H9 (cell line): ENCODE measurements at regions not wholly inside any gene's neighbourhood (a gene's known extent, or its start where the extent isn't known, plus 50 kb on each side); places are given as distances from the start of the nearest gene placed in this dataset.

Source experiments
- DNase-seq: peaks from one replicate; pipeline ENCODE4 v3.0.0-alpha.2; 2017
- H2AFZ ChIP-seq: one replicate; pipeline ENCODE4 v1.6.1; 2013; ENCODE audit warnings: mild to moderate bottlenecking, low read length, control low read depth, moderate library complexity
- H2AK5ac ChIP-seq: 2 replicates; pipeline ENCODE4 v1.6.1; 2013; ENCODE audit warnings: low read length, control low read depth, mixed read lengths; ENCODE audit not compliant: insufficient read length
- H2BK120ac ChIP-seq: one replicate; pipeline ENCODE4 v1.6.1; 2013; ENCODE audit warnings: low read depth, mild to moderate bottlenecking, low read length, control low read depth, inconsistent platforms; ENCODE audit not compliant: poor library complexity, severe bottlenecking
- H2BK12ac ChIP-seq: 2 replicates; pipeline ENCODE4 v1.6.1; 2013; ENCODE audit warnings: low read length, control low read depth, mixed read lengths, low read depth; ENCODE audit not compliant: insufficient read length
- H2BK15ac ChIP-seq: 2 replicates; pipeline ENCODE4 v1.6.1; 2013; ENCODE audit warnings: low read depth, low read length, control low read depth
- H2BK20ac ChIP-seq: one replicate; pipeline ENCODE4 v1.6.1; 2013; ENCODE audit warnings: low read depth, mild to moderate bottlenecking, low read length, control low read depth, inconsistent platforms; ENCODE audit not compliant: poor library complexity, severe bottlenecking
- H2BK5ac ChIP-seq: 2 replicates; pipeline ENCODE4 v1.6.1; 2013; ENCODE audit warnings: low read length, control low read depth, mixed read lengths; ENCODE audit not compliant: insufficient read length
- H3K14ac ChIP-seq: 2 replicates; pipeline ENCODE4 v1.6.1; 2013; ENCODE audit warnings: low read length, control low read depth; ENCODE audit not compliant: insufficient read depth
- H3K18ac ChIP-seq: 2 replicates; pipeline ENCODE4 v1.6.1; 2013; ENCODE audit warnings: low read depth, mild to moderate bottlenecking, mixed read lengths, low read length, control low read depth; ENCODE audit not compliant: insufficient read length
- H3K23ac ChIP-seq: 2 replicates; pipeline ENCODE4 v1.6.1; 2013; ENCODE audit warnings: low read length, control low read depth, mixed read lengths, low read depth; ENCODE audit not compliant: insufficient read length
- H3K23me2 ChIP-seq: 2 replicates; pipeline ENCODE4 v1.6.1; 2013; ENCODE audit warnings: low read depth, mild to moderate bottlenecking, mixed read lengths, low read length, control low read depth; ENCODE audit not compliant: insufficient read length, poor library complexity, severe bottlenecking
- H3K27ac ChIP-seq: 2 replicates; pipeline ENCODE4 v1.5.1; 2013; ENCODE audit warnings: low read length, control low read depth, mixed read lengths, low read depth; ENCODE audit not compliant: insufficient read length
- H3K27me3 ChIP-seq: 2 replicates; pipeline ENCODE4 v1.6.1; 2013; ENCODE audit warnings: low read length, control low read depth, inconsistent platforms; ENCODE audit not compliant: insufficient read depth
- H3K4ac ChIP-seq: 2 replicates; pipeline ENCODE4 v1.6.1; 2013; ENCODE audit warnings: low read depth, mild to moderate bottlenecking, control low read depth, inconsistent platforms, low read length, moderate library complexity
- H3K4me1 ChIP-seq: 2 replicates; pipeline ENCODE4 v1.6.1; 2013; ENCODE audit warnings: low read length, control low read depth, inconsistent platforms; ENCODE audit not compliant: insufficient read depth
- H3K4me2 ChIP-seq: 2 replicates; pipeline ENCODE4 v1.6.1; 2013; ENCODE audit warnings: low read length, control low read depth, mixed read lengths; ENCODE audit not compliant: insufficient read length, insufficient read depth
- H3K56ac ChIP-seq: 2 replicates; pipeline ENCODE4 v1.6.1; 2013; ENCODE audit warnings: low read depth, mild to moderate bottlenecking, mixed read lengths, low read length, control low read depth; ENCODE audit not compliant: insufficient read length
- H3K79me1 ChIP-seq: 2 replicates; pipeline ENCODE4 v1.6.1; 2013; ENCODE audit warnings: low read depth, mild to moderate bottlenecking, moderate library complexity, low read length, control low read depth, inconsistent platforms; ENCODE audit not compliant: insufficient read depth, poor library complexity, severe bottlenecking
- H3K79me2 ChIP-seq: 2 replicates; pipeline ENCODE4 v1.6.1; 2013; ENCODE audit warnings: low read length, control low read depth, inconsistent platforms; ENCODE audit not compliant: insufficient read depth
- H3K9ac ChIP-seq: 2 replicates; pipeline ENCODE4 v1.6.1; 2013; ENCODE audit warnings: low read length, control low read depth, mixed read lengths; ENCODE audit not compliant: insufficient read length; ENCODE audit errors: extremely low read depth
- H3K9me3 ChIP-seq: one replicate; pipeline ENCODE4 v1.6.1; 2013; ENCODE audit warnings: low read depth, low read length, inconsistent platforms; ENCODE audit not compliant: control insufficient read depth
- H3T11ph ChIP-seq: one replicate; pipeline ENCODE4 v1.6.1; 2013; ENCODE audit warnings: mild to moderate bottlenecking, low read length, control low read depth, inconsistent platforms
- H4K20me1 ChIP-seq: one replicate; pipeline ENCODE4 v1.6.1; 2013; ENCODE audit not compliant: control insufficient read depth, insufficient read length, insufficient read depth
- H4K5ac ChIP-seq: 2 replicates; pipeline ENCODE4 v1.6.1; 2013; ENCODE audit warnings: low read depth, mild to moderate bottlenecking, mixed read lengths, low read length, control low read depth; ENCODE audit not compliant: insufficient read length
- H4K8ac ChIP-seq: replicated peaks from 2 replicates; pipeline ENCODE4 v1.6.1; 2013; ENCODE audit warnings: low read length, control low read depth, mixed read lengths, low read depth; ENCODE audit not compliant: insufficient read length
- H4K91ac ChIP-seq: 2 replicates; pipeline ENCODE4 v1.6.1; 2013; ENCODE audit warnings: low read depth, mild to moderate bottlenecking, moderate library complexity, mixed read lengths, low read length, control low read depth; ENCODE audit not compliant: insufficient read length
- H3K27ac Mint-ChIP-seq, 3 experiments: 2 replicates in 2 of 3; 3 replicates in 1 of 3; pipeline ENCODE4 v1.8.0; 2020 to 2021; ENCODE audit warnings: mixed read lengths in 3 of 3, mild to moderate bottlenecking in 1 of 3, moderate library complexity in 1 of 3
- H3K27me3 Mint-ChIP-seq: 2 replicates; pipeline ENCODE4 v1.8.0; 2021; ENCODE audit warnings: low read depth, mild to moderate bottlenecking, moderate library complexity, mixed read lengths
- H3K36me3 Mint-ChIP-seq, 3 experiments: 2 replicates in 2 of 3; 3 replicates in 1 of 3; pipeline ENCODE4 v1.8.0; 2020 to 2021; ENCODE audit warnings: low read depth in 3 of 3, mixed read lengths in 3 of 3; ENCODE audit not compliant: insufficient read depth in 1 of 3
- H3K4me1 Mint-ChIP-seq, 2 experiments: 2 replicates each; pipeline ENCODE4 v1.8.0; 2020; ENCODE audit warnings: mixed read lengths in 2 of 2
- H3K4me3 Mint-ChIP-seq, 2 experiments: 2 replicates in 1 of 2; 3 replicates in 1 of 2; pipeline ENCODE4 v1.8.0; 2020 to 2021; ENCODE audit warnings: mild to moderate bottlenecking in 2 of 2, mixed read lengths in 2 of 2, moderate library complexity in 1 of 2
- H3K9me3 Mint-ChIP-seq, 2 experiments: 2 replicates in 1 of 2; 3 replicates in 1 of 2; pipeline ENCODE4 v1.8.0; 2020; ENCODE audit warnings: mild to moderate bottlenecking in 2 of 2, mixed read lengths in 2 of 2, moderate library complexity in 1 of 2
- WGBS: extraction: QIAGEN DNeasy Blood & Tissue Kit; methylation state at CpG from one replicate; pipeline ENCODE4 v1.1.7; 2013; ENCODE audit warnings: missing lambda C conversion rate, low lambda C conversion rate, mixed read lengths; ENCODE audit not compliant: insufficient read length; ENCODE audit errors: extremely low coverage; 5-methylcytosine and 5-hydroxymethylcytosine counted together
- TF ChIP-seq, protein P1 (sequence below): fragments of 200-600 bp; sonication (generic); conservative IDR thresholded peaks from 3 replicates; pipeline ENCODE4 v1.8.0; 2021; ENCODE audit warnings: antibody characterized with exemption, mild to moderate bottlenecking

- Histone ChIP-seq H2BK15ac (no peak overlapping the region), H3K56ac (no peak overlapping the region), H3K9me3 (no peaks in the 10 kb centered on the region), H2BK12ac (no peak overlapping the region), H2BK20ac (no peak overlapping the region), H3K14ac (no peak overlapping the region), H3K23ac (no peak overlapping the region), H3K4ac (no peak overlapping the region), H4K5ac (no peak overlapping the region), H2AK5ac (no peak overlapping the region), H2BK5ac (no peak overlapping the region), H3K23me2 (no peaks in the 10 kb centered on the region), H3K27ac (no peak overlapping the region), H4K8ac (no peak overlapping the region), H3K79me1 (no peaks in the 10 kb centered on the region), H4K91ac (no peak overlapping the region), H2BK120ac (no peak overlapping the region), H3K4me2 (no peak overlapping the region), H3K79me2 (no peaks in the 10 kb centered on the region), H3T11ph (no peak overlapping the region), H3K9ac (no peak overlapping the region), H3K27me3 (no peaks in the 10 kb centered on the region), H3K4me1 (no peaks in the 10 kb centered on the region), H3K18ac (no peak overlapping the region), H2AFZ (no peak overlapping the region), H4K20me1 (no peaks in the 10 kb centered on the region)
- Mint-ChIP-seq H3K27ac (no peak overlapping the region), H3K9me3 (no peaks in the 10 kb centered on the region), H3K36me3 (no peaks in the 10 kb centered on the region), H3K4me1 (no peaks in the 10 kb centered on the region), H3K27me3 (no peaks in the 10 kb centered on the region), H3K4me3 (no peak overlapping the region)
- no CpG with 5 or more reads among the region's 2 CpGs for WGBS
- no peak for DNase-seq
- TF ChIP-seq, protein P1, sequence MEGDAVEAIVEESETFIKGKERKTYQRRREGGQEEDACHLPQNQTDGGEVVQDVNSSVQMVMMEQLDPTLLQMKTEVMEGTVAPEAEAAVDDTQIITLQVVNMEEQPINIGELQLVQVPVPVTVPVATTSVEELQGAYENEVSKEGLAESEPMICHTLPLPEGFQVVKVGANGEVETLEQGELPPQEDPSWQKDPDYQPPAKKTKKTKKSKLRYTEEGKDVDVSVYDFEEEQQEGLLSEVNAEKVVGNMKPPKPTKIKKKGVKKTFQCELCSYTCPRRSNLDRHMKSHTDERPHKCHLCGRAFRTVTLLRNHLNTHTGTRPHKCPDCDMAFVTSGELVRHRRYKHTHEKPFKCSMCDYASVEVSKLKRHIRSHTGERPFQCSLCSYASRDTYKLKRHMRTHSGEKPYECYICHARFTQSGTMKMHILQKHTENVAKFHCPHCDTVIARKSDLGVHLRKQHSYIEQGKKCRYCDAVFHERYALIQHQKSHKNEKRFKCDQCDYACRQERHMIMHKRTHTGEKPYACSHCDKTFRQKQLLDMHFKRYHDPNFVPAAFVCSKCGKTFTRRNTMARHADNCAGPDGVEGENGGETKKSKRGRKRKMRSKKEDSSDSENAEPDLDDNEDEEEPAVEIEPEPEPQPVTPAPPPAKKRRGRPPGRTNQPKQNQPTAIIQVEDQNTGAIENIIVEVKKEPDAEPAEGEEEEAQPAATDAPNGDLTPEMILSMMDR, result no peak
These were observed 86.2 kb upstream of the CA10 start for GRCh38 chr17:52244689-52245088.
